Loucy (cell line): ENCODE measurements at regions not wholly inside any gene's neighbourhood (a gene's known extent, or its start where the extent isn't known, plus 50 kb on each side); places are given as distances from the start of the nearest gene placed in this dataset.

Source experiments
- EZH2phosphoT487 ChIP-seq: fragments of 200-600 bp; IDR thresholded peaks from 2 replicates; pipeline ENCODE4 v1.6.1; 2018; ENCODE audit warnings: antibody characterized with exemption, mild to moderate bottlenecking, moderate library complexity, borderline replicate concordance
- TF ChIP-seq, protein P1 (sequence below): fragments of 200-600 bp; sonication (generic); conservative IDR thresholded peaks from 2 replicates; pipeline ENCODE4 v1.5.1; 2014; ENCODE audit warnings: mild to moderate bottlenecking, antibody characterized with exemption, low read length

DNA sequence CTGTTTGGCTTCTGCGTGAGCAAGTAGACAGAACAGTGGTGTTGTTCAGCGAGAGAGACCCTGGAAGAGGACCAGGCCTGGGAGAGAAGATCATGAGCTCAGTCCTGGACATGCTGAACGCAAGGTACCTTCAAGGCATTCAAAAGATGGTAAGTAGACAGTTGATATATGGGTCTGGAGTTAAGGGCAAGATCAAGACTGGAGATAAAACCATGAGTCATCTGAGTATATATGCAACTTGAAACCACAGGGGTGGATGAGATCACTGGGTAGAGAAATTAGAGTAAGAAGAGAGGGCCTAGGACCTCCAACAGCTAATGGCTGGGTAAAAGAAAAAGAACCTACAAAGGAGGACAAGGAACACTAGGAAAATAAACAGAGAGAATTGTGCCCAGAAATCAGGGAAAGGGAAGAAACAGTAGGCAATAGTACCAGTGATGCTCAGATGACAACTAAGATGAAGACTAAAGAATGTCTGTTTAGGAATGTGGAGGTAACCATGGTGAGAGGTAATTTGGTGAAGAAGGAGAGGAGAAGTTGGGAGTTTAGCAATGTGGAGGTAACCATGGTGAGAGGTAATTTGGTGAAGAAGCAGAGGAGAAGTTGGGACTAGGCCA, 343.2 kb upstream of the ADAMTS9 start:
- TF ChIP-seq, protein P1, sequence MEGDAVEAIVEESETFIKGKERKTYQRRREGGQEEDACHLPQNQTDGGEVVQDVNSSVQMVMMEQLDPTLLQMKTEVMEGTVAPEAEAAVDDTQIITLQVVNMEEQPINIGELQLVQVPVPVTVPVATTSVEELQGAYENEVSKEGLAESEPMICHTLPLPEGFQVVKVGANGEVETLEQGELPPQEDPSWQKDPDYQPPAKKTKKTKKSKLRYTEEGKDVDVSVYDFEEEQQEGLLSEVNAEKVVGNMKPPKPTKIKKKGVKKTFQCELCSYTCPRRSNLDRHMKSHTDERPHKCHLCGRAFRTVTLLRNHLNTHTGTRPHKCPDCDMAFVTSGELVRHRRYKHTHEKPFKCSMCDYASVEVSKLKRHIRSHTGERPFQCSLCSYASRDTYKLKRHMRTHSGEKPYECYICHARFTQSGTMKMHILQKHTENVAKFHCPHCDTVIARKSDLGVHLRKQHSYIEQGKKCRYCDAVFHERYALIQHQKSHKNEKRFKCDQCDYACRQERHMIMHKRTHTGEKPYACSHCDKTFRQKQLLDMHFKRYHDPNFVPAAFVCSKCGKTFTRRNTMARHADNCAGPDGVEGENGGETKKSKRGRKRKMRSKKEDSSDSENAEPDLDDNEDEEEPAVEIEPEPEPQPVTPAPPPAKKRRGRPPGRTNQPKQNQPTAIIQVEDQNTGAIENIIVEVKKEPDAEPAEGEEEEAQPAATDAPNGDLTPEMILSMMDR = no peak
- TF ChIP-seq EZH2phosphoT487 = no peak
